IMR-90 (cell line): ENCODE measurements at regions not wholly inside any gene's neighbourhood (a gene's known extent, or its start where the extent isn't known, plus 50 kb on each side); places are given as distances from the start of the nearest gene placed in this dataset.

Experiments
- ATAC-seq: fragments of 200-7000 bp; cut with Tn5 transposase; 2 replicates; pipeline ENCODE4 v1.9.1; 2020; ENCODE audit warnings: low read depth, mild to moderate bottlenecking, moderate library complexity
- BruUV-seq: library from RNA; stranded (reverse); fragments of 400-500 nt; replicated peaks from 2 replicates; lab custom pipeline; 2021; lab: Mats Ljungman, UMichigan
- CTCF ChIA-PET: fragments of 300-600 bp; formaldehyde crosslinking; extraction: SDS; loops from one replicate; lab custom pipeline; 2021; ENCODE audit warnings: antibody characterized with exemption; lab: Yijun Ruan, JAX
- POLR2A ChIA-PET: fragments of 300-600 bp; sonication (Branson Sonifier 250); formaldehyde crosslinking; loops from one replicate; lab custom pipeline; 2022; ENCODE audit warnings: antibody characterized with exemption; ENCODE audit not compliant: unreplicated experiment; lab: Charles Lee
- DNase-seq: peaks from one replicate; pipeline ENCODE4 v3.0.0; 2013
- H2AFZ ChIP-seq: replicated peaks from 2 replicates; pipeline ENCODE3; 2013; ENCODE audit warnings: low read length, mild to moderate bottlenecking; ENCODE audit not compliant: poor library complexity
- H2AK5ac ChIP-seq: 2 replicates; pipeline ENCODE4 v1.6.1; 2013; ENCODE audit warnings: low read depth, low read length, inconsistent platforms
- H2AK9ac ChIP-seq: replicated peaks from 2 replicates; pipeline ENCODE3; 2013; ENCODE audit warnings: mild to moderate bottlenecking, low read depth, low read length, moderate library complexity; ENCODE audit not compliant: poor library complexity
- H2BK120ac ChIP-seq: 2 replicates; pipeline ENCODE4 v1.6.1; 2013; ENCODE audit warnings: low read depth, low read length, inconsistent platforms
- H2BK15ac ChIP-seq: 3 replicates; pipeline ENCODE4 v1.6.1; 2013; ENCODE audit warnings: low read depth, low read length, inconsistent platforms
- H2BK20ac ChIP-seq: 2 replicates; pipeline ENCODE4 v1.6.1; 2013; ENCODE audit warnings: low read depth, mild to moderate bottlenecking, inconsistent platforms, low read length, moderate library complexity
- H2BK5ac ChIP-seq: 2 replicates; pipeline ENCODE4 v1.6.1; 2013; ENCODE audit warnings: mild to moderate bottlenecking, low read depth, low read length, inconsistent platforms; ENCODE audit not compliant: poor library complexity, severe bottlenecking
- H3K14ac ChIP-seq: replicated peaks from 2 replicates; pipeline ENCODE4 v1.6.1; 2013; ENCODE audit warnings: low read depth, low read length, inconsistent platforms
- H3K18ac ChIP-seq: 2 replicates; pipeline ENCODE4 v1.6.1; 2013; ENCODE audit warnings: low read depth, low read length, control low read depth
- H3K23ac ChIP-seq: 2 replicates; pipeline ENCODE4 v1.6.1; 2013; ENCODE audit warnings: low read depth, low read length, inconsistent platforms
- H3K27ac ChIP-seq: 2 replicates; pipeline ENCODE4 v1.5.1; 2013; ENCODE audit warnings: mild to moderate bottlenecking, control low read depth, low read length; ENCODE audit not compliant: insufficient read depth
- H3K27me3 ChIP-seq: 2 replicates; pipeline ENCODE4 v1.6.1; 2013; ENCODE audit warnings: low read length; ENCODE audit not compliant: control insufficient read depth, insufficient read depth
- H3K36me3 ChIP-seq: 2 replicates; pipeline ENCODE4 v1.6.1; 2013; ENCODE audit warnings: low read length, mixed read lengths; ENCODE audit not compliant: control insufficient read depth, insufficient read depth
- H3K4ac ChIP-seq: 2 replicates; pipeline ENCODE4 v1.6.1; 2013; ENCODE audit warnings: low read depth, low read length, inconsistent platforms
- H3K4me1 ChIP-seq: 2 replicates; pipeline ENCODE4 v1.6.1; 2013; ENCODE audit warnings: low read length, mixed read lengths; ENCODE audit not compliant: control insufficient read depth, insufficient read depth
- H3K4me2 ChIP-seq: 2 replicates; pipeline ENCODE4 v1.6.1; 2013; ENCODE audit warnings: low read depth, mild to moderate bottlenecking, control low read depth, low read length, moderate library complexity
- H3K4me3 ChIP-seq: 2 replicates; pipeline ENCODE4 v1.5.1; 2013; ENCODE audit warnings: low read depth, mild to moderate bottlenecking, control low read depth, low read length, moderate library complexity; ENCODE audit not compliant: insufficient read depth
- H3K56ac ChIP-seq: 2 replicates; pipeline ENCODE4 v1.6.1; 2013; ENCODE audit warnings: low read length, inconsistent platforms; ENCODE audit not compliant: insufficient read depth; ENCODE audit errors: extremely low read depth
- H3K79me1 ChIP-seq, 2 experiments: 2 replicates each; pipeline ENCODE4 v1.6.1; 2013; ENCODE audit warnings: low read length in 2 of 2, inconsistent platforms in 1 of 2, low read depth in 1 of 2
- H3K9ac ChIP-seq: 2 replicates; pipeline ENCODE4 v1.6.1; 2013; ENCODE audit warnings: low read depth, low read length, control low read depth
- H3K9me1 ChIP-seq: 2 replicates; pipeline ENCODE4 v1.6.1; 2013; ENCODE audit warnings: low read length, inconsistent platforms; ENCODE audit not compliant: insufficient read depth
- H3K9me3 ChIP-seq: 2 replicates; pipeline ENCODE4 v1.6.1; 2013; ENCODE audit warnings: low read length; ENCODE audit not compliant: control insufficient read depth, insufficient read depth
- H4K20me1 ChIP-seq: 2 replicates; pipeline ENCODE4 v1.6.1; 2013; ENCODE audit warnings: low read length, inconsistent platforms; ENCODE audit not compliant: insufficient read depth
- H4K5ac ChIP-seq: 2 replicates; pipeline ENCODE4 v1.6.1; 2013; ENCODE audit warnings: mild to moderate bottlenecking, low read depth, low read length, control low read depth
- H4K8ac ChIP-seq, 2 experiments: 2 replicates each; pipeline ENCODE4 v1.6.1; 2013; ENCODE audit warnings: low read depth in 2 of 2, low read length in 2 of 2, control low read depth in 1 of 2, inconsistent platforms in 1 of 2
- H4K91ac ChIP-seq: 2 replicates; pipeline ENCODE4 v1.6.1; 2013; ENCODE audit warnings: low read depth, low read length, inconsistent platforms; ENCODE audit not compliant: insufficient read depth
- BHLHE40 ChIP-seq: fragments of 150-350 bp; IDR thresholded peaks from 2 replicates; pipeline ENCODE4 v1.6.1; 2016; ENCODE audit warnings: mild to moderate bottlenecking, low read depth, low read length
- CEBPB ChIP-seq: IDR thresholded peaks from 2 replicates; pipeline ENCODE4 v1.6.1; 2012; ENCODE audit warnings: low read depth, low read length, improper control_type of control experiment
- FOS ChIP-seq: fragments of 150-350 bp; IDR thresholded peaks from 2 replicates; pipeline ENCODE4 v1.6.1; 2016; ENCODE audit warnings: low read depth, low read length
- MAFK ChIP-seq: IDR thresholded peaks from 2 replicates; pipeline ENCODE4 v1.6.1; 2012; ENCODE audit warnings: low read depth, low read length, improper control_type of control experiment
- NFE2L2 ChIP-seq: fragments of 150-350 bp; IDR thresholded peaks from 2 replicates; pipeline ENCODE4 v1.6.1; 2016; ENCODE audit warnings: low read depth, mild to moderate bottlenecking, low read length
- POLR2A ChIP-seq: IDR thresholded peaks from 2 replicates; pipeline ENCODE4 v1.6.1; 2012; ENCODE audit warnings: mild to moderate bottlenecking, low read depth, low read length
- RCOR1 ChIP-seq: IDR thresholded peaks from 2 replicates; pipeline ENCODE4 v1.6.1; 2012; ENCODE audit warnings: mild to moderate bottlenecking, low read length, improper control_type of control experiment; ENCODE audit not compliant: insufficient replicate concordance
- SMC3 ChIP-seq: fragments of 150-350 bp; IDR thresholded peaks from 2 replicates; pipeline ENCODE4 v1.6.1; 2016; ENCODE audit warnings: low read depth, mild to moderate bottlenecking, antibody characterized with exemption, low read length, moderate library complexity
- WGBS, 2 experiments: methylation state at CpG; one replicate each; pipeline versions ENCODE4 v1.1.5 to v1.1.7; 2013; ENCODE audit warnings: missing lambda C conversion rate in 2 of 2; ENCODE audit not compliant: insufficient read length in 1 of 2; ENCODE audit errors: extremely low coverage in 2 of 2; 5-methylcytosine and 5-hydroxymethylcytosine counted together
- dilution Hi-C: fragments of 300-500 bp; cut with HindIII; formaldehyde crosslinking; loops from one replicate; pipeline ENCODE4 v1.14.3; 2018; ENCODE audit warnings: low sequenced_read_pairs; ENCODE audit not compliant: unreplicated experiment
- in situ Hi-C: fragments of 300-500 bp; cut with MboI; formaldehyde crosslinking; loops from 3 replicates; pipeline ENCODE4 v1.14.3; 2019; ENCODE audit warnings: low sequenced_read_pairs, inconsistent platforms, mixed read lengths
- intact Hi-C: fragments of 100-400 bp; cut with micrococcal nuclease; formaldehyde crosslinking; loops from 2 replicates; pipeline ENCODE4 v1.10.0; 2022
- TF ChIP-seq, protein P1 (sequence below): fragments of 150-350 bp; IDR thresholded peaks from 2 replicates; pipeline ENCODE4 v1.6.1; 2016; ENCODE audit warnings: low read depth, mild to moderate bottlenecking, low read length, moderate library complexity, borderline replicate concordance

DNA sequence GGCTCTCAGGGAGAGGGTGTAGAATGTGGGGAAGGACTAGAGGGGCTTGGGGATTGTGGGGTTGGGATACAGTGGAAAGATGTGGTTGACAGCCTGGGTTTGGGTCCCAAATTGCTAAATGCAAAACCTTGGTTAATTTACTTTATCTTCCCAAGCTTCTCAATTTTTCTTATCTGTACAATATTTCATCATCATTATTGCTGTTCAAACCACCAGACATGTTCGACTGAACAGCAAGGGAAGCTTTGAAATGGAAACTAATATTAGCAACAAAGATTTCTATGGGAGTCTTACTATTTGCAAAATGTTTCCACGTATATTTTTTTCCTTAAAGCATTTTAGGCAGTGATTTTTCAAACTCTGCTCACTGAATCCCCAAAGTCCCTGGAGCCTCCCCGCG lies 67.0 kb upstream of the KAZN start:
- dilution Hi-C loops (no loop called here), intact Hi-C loops (no loop called here), in situ Hi-C loops (no loop called here)
- CTCF ChIA-PET, result no interaction called here
- Histone ChIP-seq H3K4ac (no peak overlapping the region), H3K27me3 (no peaks in the 10 kb centered on the region), H2BK120ac (no peak overlapping the region), H3K9me1 (no peaks in the 10 kb centered on the region), H3K23ac (no peak overlapping the region), H3K4me3 (no peak overlapping the region), H4K5ac (no peak overlapping the region), H4K91ac (no peak overlapping the region), H3K18ac (no peak overlapping the region), H3K36me3 (no peaks in the 10 kb centered on the region), H4K20me1 (no peaks in the 10 kb centered on the region), H3K79me1 (no peaks in the 10 kb centered on the region), H2AK9ac (no peak overlapping the region), H3K27ac (no peak overlapping the region), H2AK5ac (no peak overlapping the region), H2BK15ac (no peak overlapping the region), H3K9ac (no peak overlapping the region), H4K8ac (no peak overlapping the region), H3K4me2 (no peak overlapping the region), H2BK20ac (no peak overlapping the region), H3K14ac (no peak overlapping the region), H2AFZ (no peak overlapping the region), H3K56ac (no peak overlapping the region), H3K4me1 (no peaks in the 10 kb centered on the region), H3K9me3 (no peaks in the 10 kb centered on the region), H2BK5ac (no peak overlapping the region)
- no TSS peak for BruUV-seq
- ATAC-seq, result no peak
- POLR2A ChIA-PET, result no interaction called here
- TF ChIP-seq, protein P1, sequence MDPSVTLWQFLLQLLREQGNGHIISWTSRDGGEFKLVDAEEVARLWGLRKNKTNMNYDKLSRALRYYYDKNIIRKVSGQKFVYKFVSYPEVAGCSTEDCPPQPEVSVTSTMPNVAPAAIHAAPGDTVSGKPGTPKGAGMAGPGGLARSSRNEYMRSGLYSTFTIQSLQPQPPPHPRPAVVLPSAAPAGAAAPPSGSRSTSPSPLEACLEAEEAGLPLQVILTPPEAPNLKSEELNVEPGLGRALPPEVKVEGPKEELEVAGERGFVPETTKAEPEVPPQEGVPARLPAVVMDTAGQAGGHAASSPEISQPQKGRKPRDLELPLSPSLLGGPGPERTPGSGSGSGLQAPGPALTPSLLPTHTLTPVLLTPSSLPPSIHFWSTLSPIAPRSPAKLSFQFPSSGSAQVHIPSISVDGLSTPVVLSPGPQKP, result no peak
- TF ChIP-seq POLR2A (no peak), MAFK (no peak), SMC3 (no peak), BHLHE40 (no peak), CEBPB (no peak), NFE2L2 (no peak), FOS (no peak), RCOR1 (no peak)
- WGBS, 2 experiments, result no CpG with 5 or more reads among the region's 4 CpGs
- no peak for DNase-seq
